ENCODE measurements at regions not wholly inside any gene's neighbourhood (a gene's known extent, or its start where the extent isn't known, plus 50 kb on each side); places are given as distances from the start of the nearest gene placed in this dataset.

- no peaks in the 10 kb centered on the region for H3K27me3 ChIP-seq (ENCODE audit: control insufficient read depth in 3 of 3, insufficient read depth in 3 of 3, low read length in 3 of 3)
- H3K36me3 ChIP-seq (ENCODE audit: control insufficient read depth in 3 of 3, insufficient read depth in 3 of 3, low read length in 3 of 3) = no peaks in the 10 kb centered on the region
- no peaks in the 10 kb centered on the region for H3K9me3 ChIP-seq (ENCODE audit: control insufficient read depth in 3 of 3, low read length in 3 of 3)
These were observed 131.4 kb upstream of the DCC start for GRCh38 chr18:52208646-52209045.

GRCh38 chr18:52216109-52216508 lies 123.9 kb upstream of the DCC start:
- Histone ChIP-seq H3K9ac (ENCODE audit: low read depth in 1 of 3, low read length in 3 of 3) (no peak overlapping the region), H3K4me3 (ENCODE audit: low read length in 3 of 3) (no peak overlapping the region), H3K4me1 (ENCODE audit: control insufficient read depth in 3 of 3, insufficient read depth in 3 of 3, low read length in 3 of 3) (no peaks in the 10 kb centered on the region), H3K9me3 (ENCODE audit: control insufficient read depth in 3 of 3, low read length in 3 of 3) (no peaks in the 10 kb centered on the region), H3K27ac (ENCODE audit: low read depth, low read length) (no peak overlapping the region), H3K36me3 (ENCODE audit: control insufficient read depth in 3 of 3, insufficient read depth in 3 of 3, low read length in 3 of 3) (no peaks in the 10 kb centered on the region), H3K27me3 (ENCODE audit: control insufficient read depth in 3 of 3, insufficient read depth in 3 of 3, low read length in 3 of 3) (no peaks in the 10 kb centered on the region)

More at GRCh38 chr18:52208646-52209045, 131.4 kb upstream of the DCC start:
- H3K27ac ChIP-seq (ENCODE audit: low read depth, low read length) = no peak overlapping the region
- H3K9ac ChIP-seq (ENCODE audit: low read depth in 1 of 3, low read length in 3 of 3) = no peak overlapping the region
- H3K4me1 ChIP-seq (ENCODE audit: control insufficient read depth in 3 of 3, insufficient read depth in 3 of 3, low read length in 3 of 3) = no peaks in the 10 kb centered on the region
- no peak overlapping the region for H3K4me3 ChIP-seq (ENCODE audit: low read length in 3 of 3)

DNA sequence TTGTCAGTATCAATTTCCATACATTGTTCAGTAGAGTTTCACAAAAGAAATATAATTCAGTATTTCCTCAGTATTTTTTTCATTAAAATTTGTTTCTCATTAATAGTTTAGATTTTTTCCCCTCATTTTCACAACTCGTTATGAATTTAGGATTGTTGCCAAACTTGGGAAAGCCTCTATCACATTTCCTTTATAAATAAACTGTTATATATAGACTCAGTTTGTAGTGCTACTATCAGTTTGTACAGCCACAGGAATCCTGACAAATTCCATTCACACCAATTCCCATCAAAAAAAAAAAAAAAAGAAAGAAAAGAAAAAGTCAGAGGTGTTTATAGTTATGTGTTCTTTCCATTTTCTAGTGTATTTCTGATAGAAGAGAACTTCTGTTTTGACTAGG lies 123.3 kb upstream of the DCC start:
- H3K9me3 ChIP-seq (ENCODE audit: control insufficient read depth in 3 of 3, low read length in 3 of 3) = no peaks in the 10 kb centered on the region
- no peak overlapping the region for H3K4me3 ChIP-seq (ENCODE audit: low read length in 3 of 3)
- H3K27ac ChIP-seq (ENCODE audit: low read depth, low read length) = no peak overlapping the region
- no peak overlapping the region for H3K9ac ChIP-seq (ENCODE audit: low read depth in 1 of 3, low read length in 3 of 3)
- no peaks in the 10 kb centered on the region for H3K36me3 ChIP-seq (ENCODE audit: control insufficient read depth in 3 of 3, insufficient read depth in 3 of 3, low read length in 3 of 3)
- no peaks in the 10 kb centered on the region for H3K27me3 ChIP-seq (ENCODE audit: control insufficient read depth in 3 of 3, insufficient read depth in 3 of 3, low read length in 3 of 3)
- H3K4me1 ChIP-seq (ENCODE audit: control insufficient read depth in 3 of 3, insufficient read depth in 3 of 3, low read length in 3 of 3) = no peaks in the 10 kb centered on the region

DNA sequence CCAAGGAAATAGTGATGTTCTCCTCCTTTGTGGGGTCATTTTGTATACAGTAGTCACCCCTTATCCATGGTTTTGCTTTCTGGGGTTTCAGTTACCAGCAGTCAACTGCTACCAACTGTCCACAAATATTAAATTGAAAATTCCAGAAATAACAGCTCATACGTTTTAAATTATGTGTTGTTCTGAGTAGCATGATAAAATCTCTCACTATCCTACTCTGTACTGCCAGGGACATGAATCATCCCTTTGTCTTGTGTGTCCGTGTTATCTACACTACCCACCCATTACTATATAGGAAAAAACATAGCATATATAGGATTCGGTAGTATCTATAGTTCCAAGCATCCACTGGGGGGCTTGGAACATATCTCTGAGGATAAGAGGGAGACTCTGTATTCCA lies 120.9 kb upstream of the DCC start:
- H3K4me3 ChIP-seq (ENCODE audit: low read length in 3 of 3) = no peak overlapping the region
- H3K27ac ChIP-seq (ENCODE audit: low read depth, low read length) = no peak overlapping the region
- no peak overlapping the region for H3K9ac ChIP-seq (ENCODE audit: low read depth in 1 of 3, low read length in 3 of 3)
- H3K27me3 ChIP-seq (ENCODE audit: control insufficient read depth in 3 of 3, insufficient read depth in 3 of 3, low read length in 3 of 3) = no peaks in the 10 kb centered on the region
- H3K36me3 ChIP-seq (ENCODE audit: control insufficient read depth in 3 of 3, insufficient read depth in 3 of 3, low read length in 3 of 3) = no peaks in the 10 kb centered on the region
- H3K9me3 ChIP-seq (ENCODE audit: control insufficient read depth in 3 of 3, low read length in 3 of 3) = no peaks in the 10 kb centered on the region
- H3K4me1 ChIP-seq (ENCODE audit: control insufficient read depth in 3 of 3, insufficient read depth in 3 of 3, low read length in 3 of 3) = no peaks in the 10 kb centered on the region

DNA sequence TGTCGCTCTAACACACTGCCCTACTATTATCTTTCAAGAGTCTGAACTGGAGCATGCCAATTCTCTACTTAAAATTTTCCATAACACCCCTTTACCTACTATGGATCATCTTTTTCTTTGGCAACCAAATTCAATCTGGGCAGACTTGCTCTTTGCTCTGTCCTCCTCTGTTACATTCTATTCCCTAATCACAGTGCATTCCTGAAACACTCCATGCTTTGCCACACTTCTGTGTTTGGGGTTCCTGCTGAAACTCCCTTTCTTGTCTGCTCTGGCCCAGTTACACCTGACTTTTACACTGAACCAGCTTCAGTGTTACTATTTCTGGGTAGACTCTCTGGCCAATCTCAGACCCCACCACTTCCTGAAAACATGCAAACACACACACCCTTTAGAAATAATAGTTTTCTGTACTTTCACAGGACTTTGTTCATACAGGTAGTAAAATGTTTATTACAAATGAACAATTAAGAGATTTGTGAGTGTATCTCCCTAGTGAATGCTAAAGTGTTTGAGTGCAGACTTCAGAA lies 119.9 kb upstream of the DCC start:
- Histone ChIP-seq H3K4me3 (ENCODE audit: low read length in 3 of 3) (no peak overlapping the region), H3K4me1 (ENCODE audit: control insufficient read depth in 3 of 3, insufficient read depth in 3 of 3, low read length in 3 of 3) (no peaks in the 10 kb centered on the region), H3K9ac (ENCODE audit: low read depth in 1 of 3, low read length in 3 of 3) (no peak overlapping the region)

DNA sequence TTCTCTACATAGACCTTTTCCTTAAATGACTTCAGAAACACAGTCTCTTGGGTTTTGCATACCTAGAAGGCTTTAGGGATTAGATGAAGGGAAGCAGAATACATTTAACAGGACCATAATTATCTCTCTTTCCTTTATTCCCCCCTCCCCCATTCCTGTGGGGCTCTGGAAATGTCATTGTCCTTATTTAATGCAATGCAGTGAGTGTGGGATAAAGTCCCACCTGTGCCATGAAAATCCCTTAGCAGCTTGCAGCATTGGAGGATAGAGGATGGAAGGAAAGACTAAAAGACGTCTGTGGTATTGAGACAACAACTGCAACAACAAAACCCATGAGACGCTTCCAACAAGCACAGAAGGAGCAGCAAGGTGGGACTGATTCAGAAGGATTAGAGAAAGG lies 117.8 kb upstream of the DCC start:
- H3K4me1 ChIP-seq (ENCODE audit: control insufficient read depth in 3 of 3, insufficient read depth in 3 of 3, low read length in 3 of 3) = no peaks in the 10 kb centered on the region
- no peaks in the 10 kb centered on the region for H3K27me3 ChIP-seq (ENCODE audit: control insufficient read depth in 3 of 3, insufficient read depth in 3 of 3, low read length in 3 of 3)
- no peaks in the 10 kb centered on the region for H3K9me3 ChIP-seq (ENCODE audit: control insufficient read depth in 3 of 3, low read length in 3 of 3)
- no peak overlapping the region for H3K4me3 ChIP-seq (ENCODE audit: low read length in 3 of 3)
- no peak overlapping the region for H3K9ac ChIP-seq (ENCODE audit: low read depth in 1 of 3, low read length in 3 of 3)
- no peaks in the 10 kb centered on the region for H3K36me3 ChIP-seq (ENCODE audit: control insufficient read depth in 3 of 3, insufficient read depth in 3 of 3, low read length in 3 of 3)
- no peak overlapping the region for H3K27ac ChIP-seq (ENCODE audit: low read depth, low read length)

More for the DNA sequence above, 119.9 kb upstream of the DCC start:
- Histone ChIP-seq H3K36me3 (ENCODE audit: control insufficient read depth in 3 of 3, insufficient read depth in 3 of 3, low read length in 3 of 3) (no peaks in the 10 kb centered on the region), H3K9me3 (ENCODE audit: control insufficient read depth in 3 of 3, low read length in 3 of 3) (no peaks in the 10 kb centered on the region), H3K27me3 (ENCODE audit: control insufficient read depth in 3 of 3, insufficient read depth in 3 of 3, low read length in 3 of 3) (no peaks in the 10 kb centered on the region), H3K27ac (ENCODE audit: low read depth, low read length) (no peak overlapping the region)

DNA sequence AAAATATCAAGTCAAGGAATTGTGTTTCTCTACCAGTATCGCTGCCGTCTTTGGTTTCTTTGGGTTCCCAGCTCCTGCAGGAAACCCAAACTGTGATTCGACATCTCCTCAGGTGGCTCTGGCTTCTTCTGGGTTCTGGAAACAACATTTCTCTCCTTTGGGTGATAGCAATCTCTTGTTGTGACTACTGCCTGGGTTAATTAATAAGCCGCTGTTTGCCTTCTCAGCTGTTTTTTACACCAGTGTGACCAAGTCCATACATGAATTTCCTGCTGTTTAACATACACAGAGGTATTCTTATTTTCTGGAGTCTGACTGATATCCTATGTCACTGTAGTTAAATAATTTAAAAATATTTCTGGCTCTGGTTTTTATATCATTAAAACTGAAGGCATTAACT lies 112.5 kb upstream of the DCC start:
- no peak overlapping the region for H3K4me3 ChIP-seq (ENCODE audit: low read length in 3 of 3)
- no peaks in the 10 kb centered on the region for H3K9me3 ChIP-seq (ENCODE audit: control insufficient read depth in 3 of 3, low read length in 3 of 3)
- H3K27ac ChIP-seq (ENCODE audit: low read depth, low read length) = no peak overlapping the region

DNA sequence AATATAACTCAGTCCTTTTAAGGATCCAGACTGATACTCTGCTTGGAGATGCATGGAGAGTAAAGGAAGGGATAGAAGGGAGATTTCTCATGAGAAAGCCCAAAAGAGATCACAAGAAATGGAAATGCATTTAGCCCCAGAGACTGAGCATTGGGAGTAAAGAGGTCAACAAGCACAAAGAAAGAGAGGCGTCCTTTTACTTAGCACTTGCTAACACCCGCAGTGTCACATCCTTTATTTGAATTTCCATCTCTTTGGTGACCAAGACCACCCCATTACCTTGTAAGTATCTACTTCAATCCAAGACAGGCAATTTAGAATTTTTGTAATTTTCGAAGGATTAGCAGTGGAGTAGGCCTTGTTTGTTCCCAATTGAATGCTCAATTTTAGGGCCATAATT lies 111.8 kb upstream of the DCC start:
- H3K36me3 ChIP-seq (ENCODE audit: control insufficient read depth in 3 of 3, insufficient read depth in 3 of 3, low read length in 3 of 3) = no peaks in the 10 kb centered on the region
- no peak overlapping the region for H3K9ac ChIP-seq (ENCODE audit: low read depth in 1 of 3, low read length in 3 of 3)
- no peaks in the 10 kb centered on the region for H3K9me3 ChIP-seq (ENCODE audit: control insufficient read depth in 3 of 3, low read length in 3 of 3)
- H3K27ac ChIP-seq (ENCODE audit: low read depth, low read length) = no peak overlapping the region
- H3K4me1 ChIP-seq (ENCODE audit: control insufficient read depth in 3 of 3, insufficient read depth in 3 of 3, low read length in 3 of 3) = no peaks in the 10 kb centered on the region
- no peaks in the 10 kb centered on the region for H3K27me3 ChIP-seq (ENCODE audit: control insufficient read depth in 3 of 3, insufficient read depth in 3 of 3, low read length in 3 of 3)
- H3K4me3 ChIP-seq (ENCODE audit: low read length in 3 of 3) = no peak overlapping the region

More for the DNA sequence above, 112.5 kb upstream of the DCC start:
- Histone ChIP-seq H3K9ac (ENCODE audit: low read depth in 1 of 3, low read length in 3 of 3) (no peak overlapping the region), H3K27me3 (ENCODE audit: control insufficient read depth in 3 of 3, insufficient read depth in 3 of 3, low read length in 3 of 3) (no peaks in the 10 kb centered on the region), H3K36me3 (ENCODE audit: control insufficient read depth in 3 of 3, insufficient read depth in 3 of 3, low read length in 3 of 3) (no peaks in the 10 kb centered on the region), H3K4me1 (ENCODE audit: control insufficient read depth in 3 of 3, insufficient read depth in 3 of 3, low read length in 3 of 3) (no peaks in the 10 kb centered on the region)

GRCh38 chr18:52236131-52236530 lies 103.9 kb upstream of the DCC start:
- Histone ChIP-seq H3K27me3 (ENCODE audit: control insufficient read depth in 3 of 3, insufficient read depth in 3 of 3, low read length in 3 of 3) (no peaks in the 10 kb centered on the region), H3K9me3 (ENCODE audit: control insufficient read depth in 3 of 3, low read length in 3 of 3) (no peaks in the 10 kb centered on the region), H3K4me1 (ENCODE audit: control insufficient read depth in 3 of 3, insufficient read depth in 3 of 3, low read length in 3 of 3) (no peaks in the 10 kb centered on the region), H3K4me3 (ENCODE audit: low read length in 3 of 3) (no peak overlapping the region), H3K27ac (ENCODE audit: low read depth, low read length) (no peak overlapping the region), H3K36me3 (ENCODE audit: control insufficient read depth in 3 of 3, insufficient read depth in 3 of 3, low read length in 3 of 3) (no peaks in the 10 kb centered on the region), H3K9ac (ENCODE audit: low read depth in 1 of 3, low read length in 3 of 3) (no peak overlapping the region)

DNA sequence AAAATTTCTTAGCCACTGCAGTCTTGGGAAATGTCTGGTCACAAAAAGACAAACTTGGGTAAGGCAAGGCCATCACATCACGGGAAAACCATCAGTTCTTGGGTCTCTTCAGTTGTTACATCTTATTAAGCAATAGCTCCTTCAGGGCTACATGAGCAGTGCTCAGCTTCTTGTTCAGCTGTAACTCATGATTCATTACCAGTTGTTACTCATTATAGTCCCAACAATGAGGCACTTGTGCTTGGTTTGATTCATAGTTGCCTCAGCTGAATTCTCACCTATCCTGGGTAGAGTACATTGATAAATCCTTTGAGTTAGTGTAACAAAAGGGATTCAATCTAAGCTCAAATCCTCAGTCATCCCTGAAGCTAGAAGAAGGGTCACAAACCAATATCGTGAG lies 102.4 kb upstream of the DCC start:
- H3K36me3 ChIP-seq (ENCODE audit: control insufficient read depth in 3 of 3, insufficient read depth in 3 of 3, low read length in 3 of 3) = no peaks in the 10 kb centered on the region
- H3K27ac ChIP-seq (ENCODE audit: low read depth, low read length) = no peak overlapping the region
- H3K27me3 ChIP-seq (ENCODE audit: control insufficient read depth in 3 of 3, insufficient read depth in 3 of 3, low read length in 3 of 3) = no peaks in the 10 kb centered on the region
- no peaks in the 10 kb centered on the region for H3K4me1 ChIP-seq (ENCODE audit: control insufficient read depth in 3 of 3, insufficient read depth in 3 of 3, low read length in 3 of 3)
- no peak overlapping the region for H3K9ac ChIP-seq (ENCODE audit: low read depth in 1 of 3, low read length in 3 of 3)
- no peak overlapping the region for H3K4me3 ChIP-seq (ENCODE audit: low read length in 3 of 3)
- H3K9me3 ChIP-seq (ENCODE audit: control insufficient read depth in 3 of 3, low read length in 3 of 3) = no peaks in the 10 kb centered on the region

DNA sequence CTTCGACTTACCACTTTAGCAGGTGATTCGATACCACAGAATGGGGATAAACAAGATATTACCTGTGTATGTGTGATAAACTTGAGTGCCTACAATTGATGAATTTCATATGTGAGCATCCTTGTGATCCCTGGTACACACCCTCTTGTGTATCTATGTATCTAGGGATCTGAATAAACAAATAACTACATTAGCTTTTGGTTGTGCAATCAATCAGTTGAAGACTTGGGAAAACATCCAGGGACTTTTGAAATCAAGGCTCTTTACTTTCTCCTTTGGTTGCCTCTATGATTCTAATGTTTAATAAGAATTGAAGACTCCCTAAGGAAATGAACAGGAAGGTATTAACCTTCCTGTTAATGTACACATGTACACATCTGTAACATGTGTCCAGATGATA lies 97.3 kb upstream of the DCC start:
- H3K27me3 ChIP-seq (ENCODE audit: control insufficient read depth in 3 of 3, insufficient read depth in 3 of 3, low read length in 3 of 3) = no peaks in the 10 kb centered on the region
- no peaks in the 10 kb centered on the region for H3K36me3 ChIP-seq (ENCODE audit: control insufficient read depth in 3 of 3, insufficient read depth in 3 of 3, low read length in 3 of 3)
- no peak overlapping the region for H3K27ac ChIP-seq (ENCODE audit: low read depth, low read length)
- no peaks in the 10 kb centered on the region for H3K4me1 ChIP-seq (ENCODE audit: control insufficient read depth in 3 of 3, insufficient read depth in 3 of 3, low read length in 3 of 3)
- H3K9me3 ChIP-seq (ENCODE audit: control insufficient read depth in 3 of 3, low read length in 3 of 3) = no peaks in the 10 kb centered on the region
- no peak overlapping the region for H3K9ac ChIP-seq (ENCODE audit: low read depth in 1 of 3, low read length in 3 of 3)
- H3K4me3 ChIP-seq (ENCODE audit: low read length in 3 of 3) = no peak overlapping the region
